Panc1 (cell line): ENCODE measurements at regions not wholly inside any gene's neighbourhood (a gene's known extent, or its start where the extent isn't known, plus 50 kb on each side); places are given as distances from the start of the nearest gene placed in this dataset.
"Not testable (repeated sequence)": the region's sequence is repeated elsewhere in the genome, so short reads cannot be mapped to it uniquely, and the experiment has no call there.

Source experiments
- ATAC-seq: fragments of 200-7000 bp; cut with Tn5 transposase; 2 replicates; pipeline ENCODE4 v1.9.1; 2020; ENCODE audit warnings: mild to moderate bottlenecking, moderate library complexity
- BruUV-seq: library from RNA; stranded (reverse); fragments of 400-500 nt; replicated peaks from 2 replicates; lab custom pipeline; 2021; lab: Mats Ljungman, UMichigan
- CTCF ChIA-PET: fragments of 300-600 bp; sonication (Branson Sonifier 250); formaldehyde crosslinking; loops from one replicate; lab custom pipeline; 2022; ENCODE audit warnings: antibody characterized with exemption; lab: Charles Lee
- POLR2A ChIA-PET: fragments of 300-600 bp; sonication (Branson Sonifier 250); formaldehyde crosslinking; loops from one replicate; lab custom pipeline; 2022; ENCODE audit warnings: antibody characterized with exemption; lab: Charles Lee
- DNase-seq: peaks from one replicate; pipeline ENCODE4 v3.0.0-alpha.2; 2010; ENCODE audit warnings: low read depth, low spot score
- H3K27ac ChIP-seq: 2 replicates; pipeline ENCODE4 v1.5.1; 2011; ENCODE audit warnings: mild to moderate bottlenecking, low read length, inconsistent platforms
- H3K27me3 ChIP-seq: fragments of 200-500 bp; sonication (Bioruptor generic); 2 replicates; pipeline ENCODE4 v1.6.0; 2014; ENCODE audit warnings: low read length, inconsistent platforms; ENCODE audit not compliant: control insufficient read depth, insufficient read depth
- H3K36me3 ChIP-seq: fragments of 200-500 bp; sonication (Bioruptor generic); 2 replicates; pipeline ENCODE4 v1.5.1; 2014; ENCODE audit warnings: inconsistent platforms, mild to moderate bottlenecking, low read length, moderate library complexity; ENCODE audit not compliant: control insufficient read depth, insufficient read depth
- H3K4me1 ChIP-seq: 2 replicates; pipeline ENCODE4 v1.5.1; 2011; ENCODE audit warnings: inconsistent platforms, mild to moderate bottlenecking, low read length, moderate library complexity; ENCODE audit not compliant: control insufficient read depth, insufficient read depth
- H3K4me3 ChIP-seq, 2 experiments: 2 replicates each; pipeline ENCODE4 v1.5.1; 2011 to 2012; ENCODE audit warnings: low read depth in 2 of 2, low read length in 2 of 2, mild to moderate bottlenecking in 2 of 2, inconsistent platforms in 1 of 2, moderate library complexity in 1 of 2
- H3K9me3 ChIP-seq: fragments of 200-500 bp; sonication (Bioruptor generic); 2 replicates; pipeline ENCODE4 v1.5.1; 2014; ENCODE audit warnings: low read depth, mild to moderate bottlenecking, inconsistent platforms, low read length, moderate library complexity; ENCODE audit not compliant: control insufficient read depth, insufficient read depth
- CTCF ChIP-seq: fragments of 450-650 bp; IDR thresholded peaks from 2 replicates; pipeline ENCODE4 v1.5.1; 2017; ENCODE audit warnings: mild to moderate bottlenecking
- POLR2AphosphoS5 ChIP-seq: IDR thresholded peaks from 2 replicates; pipeline ENCODE4 v1.6.1; 2012; ENCODE audit warnings: mild to moderate bottlenecking, low read depth, low read length, moderate library complexity
- SIN3A ChIP-seq: IDR thresholded peaks from 2 replicates; pipeline ENCODE4 v1.6.1; 2012; ENCODE audit warnings: low read depth, mild to moderate bottlenecking, low read length, moderate library complexity, borderline replicate concordance; ENCODE audit not compliant: insufficient read depth
- TCF7L2 ChIP-seq: IDR thresholded peaks from 2 replicates; pipeline ENCODE4 v1.6.1; 2011; ENCODE audit warnings: mild to moderate bottlenecking, low read depth, low read length, inconsistent platforms
- in situ Hi-C: cut with HindIII; loops from 2 replicates; pipeline ENCODE4 v1.10.0; 2016; ENCODE audit warnings: low sequenced_read_pairs, low pct_unique_long_range_greater_than_20kb
- intact Hi-C: fragments of 100-400 bp; cut with micrococcal nuclease; formaldehyde crosslinking; loops from one replicate; pipeline ENCODE4 v1.10.0; 2022; ENCODE audit not compliant: unreplicated experiment
- TF ChIP-seq, protein P1 (sequence below), 2 experiments: IDR thresholded peaks; 2 replicates each; pipeline ENCODE4 v1.6.1; 2011 to 2012; ENCODE audit warnings: low read depth in 2 of 2, control low read depth in 1 of 2, low read length in 1 of 2, mild to moderate bottlenecking in 1 of 2, moderate library complexity in 1 of 2; ENCODE audit not compliant: insufficient read depth in 1 of 2

GRCh38 chr3:125679258-125679657, 84.0 kb upstream of the OSBPL11 start:
- TF ChIP-seq TCF7L2 (no peak), CTCF (no peak), POLR2AphosphoS5 (no peak), SIN3A (no peak)
- TF ChIP-seq, protein P1, sequence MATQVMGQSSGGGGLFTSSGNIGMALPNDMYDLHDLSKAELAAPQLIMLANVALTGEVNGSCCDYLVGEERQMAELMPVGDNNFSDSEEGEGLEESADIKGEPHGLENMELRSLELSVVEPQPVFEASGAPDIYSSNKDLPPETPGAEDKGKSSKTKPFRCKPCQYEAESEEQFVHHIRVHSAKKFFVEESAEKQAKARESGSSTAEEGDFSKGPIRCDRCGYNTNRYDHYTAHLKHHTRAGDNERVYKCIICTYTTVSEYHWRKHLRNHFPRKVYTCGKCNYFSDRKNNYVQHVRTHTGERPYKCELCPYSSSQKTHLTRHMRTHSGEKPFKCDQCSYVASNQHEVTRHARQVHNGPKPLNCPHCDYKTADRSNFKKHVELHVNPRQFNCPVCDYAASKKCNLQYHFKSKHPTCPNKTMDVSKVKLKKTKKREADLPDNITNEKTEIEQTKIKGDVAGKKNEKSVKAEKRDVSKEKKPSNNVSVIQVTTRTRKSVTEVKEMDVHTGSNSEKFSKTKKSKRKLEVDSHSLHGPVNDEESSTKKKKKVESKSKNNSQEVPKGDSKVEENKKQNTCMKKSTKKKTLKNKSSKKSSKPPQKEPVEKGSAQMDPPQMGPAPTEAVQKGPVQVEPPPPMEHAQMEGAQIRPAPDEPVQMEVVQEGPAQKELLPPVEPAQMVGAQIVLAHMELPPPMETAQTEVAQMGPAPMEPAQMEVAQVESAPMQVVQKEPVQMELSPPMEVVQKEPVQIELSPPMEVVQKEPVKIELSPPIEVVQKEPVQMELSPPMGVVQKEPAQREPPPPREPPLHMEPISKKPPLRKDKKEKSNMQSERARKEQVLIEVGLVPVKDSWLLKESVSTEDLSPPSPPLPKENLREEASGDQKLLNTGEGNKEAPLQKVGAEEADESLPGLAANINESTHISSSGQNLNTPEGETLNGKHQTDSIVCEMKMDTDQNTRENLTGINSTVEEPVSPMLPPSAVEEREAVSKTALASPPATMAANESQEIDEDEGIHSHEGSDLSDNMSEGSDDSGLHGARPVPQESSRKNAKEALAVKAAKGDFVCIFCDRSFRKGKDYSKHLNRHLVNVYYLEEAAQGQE (IDR thresholded peaks at IDR 0.05; ENCODE audit: insufficient read depth in 1 of 2, low read depth in 2 of 2, low read length in 1 of 2): no peak
- no peaks in the 10 kb centered on the region for H3K27me3 ChIP-seq
- no peaks in the 10 kb centered on the region for H3K9me3 ChIP-seq
- no peaks in the 10 kb centered on the region for H3K36me3 ChIP-seq
- no peaks in the 10 kb centered on the region for H3K4me1 ChIP-seq
- H3K27ac ChIP-seq: no peak overlapping the region
- H3K4me3 ChIP-seq: no peak overlapping the region
- BruUV-seq: no TSS peak
- ATAC-seq (no peak), DNase-seq (no peak)
- CTCF ChIA-PET: no interaction called here
- intact Hi-C loops: no loop called here
- in situ Hi-C loops: no loop called here
- POLR2A ChIA-PET: no interaction called here

DNA sequence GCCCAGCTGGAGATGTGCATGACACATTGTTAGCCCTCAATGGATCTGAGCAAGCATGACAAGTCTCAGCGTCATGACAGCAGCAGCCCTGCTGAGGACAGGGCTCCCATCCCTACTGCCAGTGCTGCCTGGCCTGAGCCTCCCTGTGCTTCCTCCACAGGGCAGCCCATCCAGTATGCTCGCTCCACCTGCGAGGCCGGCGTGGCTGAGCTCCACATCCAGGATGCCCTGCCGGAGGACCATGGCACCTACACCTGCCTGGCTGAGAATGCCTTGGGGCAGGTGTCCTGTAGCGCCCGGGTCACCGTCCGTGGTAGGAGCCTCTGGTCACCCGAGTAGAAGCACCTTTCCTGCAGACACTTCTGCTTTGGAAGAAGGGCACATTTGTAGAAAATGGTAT, 85.8 kb upstream of the OSBPL11 start:
- Histone ChIP-seq H3K27ac (no peak overlapping the region), H3K36me3 (no peaks in the 10 kb centered on the region), H3K4me3 (no peak overlapping the region), H3K4me1 (no peaks in the 10 kb centered on the region), H3K9me3 (no peaks in the 10 kb centered on the region), H3K27me3 (no peaks in the 10 kb centered on the region)
- TF ChIP-seq, protein P1 (IDR thresholded peaks at IDR 0.05; ENCODE audit: insufficient read depth in 1 of 2, low read depth in 2 of 2, low read length in 1 of 2): no peak
- TF ChIP-seq POLR2AphosphoS5 (no peak), SIN3A (no peak), TCF7L2 (no peak), CTCF (no peak)
- in situ Hi-C loops: no loop called here
- intact Hi-C loops: no loop called here
- ATAC-seq (no peak), DNase-seq (no peak)
- no TSS peak for BruUV-seq
- POLR2A ChIA-PET: no interaction called here
- CTCF ChIA-PET: no interaction called here

GRCh38 chr3:125681906-125682305, 86.6 kb upstream of the OSBPL11 start:
- H3K27me3 ChIP-seq, DNase-seq, intact Hi-C loops, BruUV-seq, H3K36me3 ChIP-seq, CTCF ChIA-PET, H3K4me1 ChIP-seq, ATAC-seq, in situ Hi-C loops, H3K27ac ChIP-seq, H3K9me3 ChIP-seq, H3K4me3 ChIP-seq, POLR2A ChIA-PET: not testable (repeated sequence)

DNA sequence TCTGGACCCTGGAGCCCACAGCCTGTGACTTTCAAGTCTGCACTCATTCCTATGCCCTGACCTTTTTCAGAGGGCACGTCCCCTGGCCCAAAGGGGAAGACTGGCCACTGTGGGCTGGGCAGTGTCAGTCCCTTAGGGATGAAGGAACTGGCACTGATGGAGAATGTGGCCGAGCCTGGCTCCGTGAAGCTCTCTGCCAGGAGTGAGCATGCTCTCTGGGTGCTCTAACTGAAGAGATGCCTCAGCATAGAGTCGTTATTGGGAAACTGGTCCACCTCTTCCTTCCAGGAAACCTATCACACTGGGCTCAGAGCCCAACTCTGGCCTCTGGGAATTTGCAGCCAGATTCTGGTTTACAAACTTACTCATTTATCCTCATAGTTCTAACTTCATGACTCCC, 87.3 kb upstream of the OSBPL11 start:
- POLR2A ChIA-PET, intact Hi-C loops, H3K27me3 ChIP-seq, DNase-seq, CTCF ChIA-PET, H3K4me3 ChIP-seq, BruUV-seq, H3K27ac ChIP-seq, in situ Hi-C loops, H3K4me1 ChIP-seq, H3K9me3 ChIP-seq, H3K36me3 ChIP-seq, ATAC-seq: not testable (repeated sequence)
